DND-41 (cell line): ENCODE measurements at regions not wholly inside any gene's neighbourhood (a gene's known extent, or its start where the extent isn't known, plus 50 kb on each side); places are given as distances from the start of the nearest gene placed in this dataset.
"Not testable (repeated sequence)": the region's sequence is repeated elsewhere in the genome, so short reads cannot be mapped to it uniquely, and the experiment has no call there.

ENCODE experiments used
- ATAC-seq: fragments of 200-7000 bp; cut with Tn5 transposase; 3 replicates; pipeline ENCODE4 v1.9.1; 2021; ENCODE audit warnings: low read depth; ENCODE audit not compliant: insufficient read depth
- DNase-seq: peaks from one replicate; pipeline ENCODE4 v3.0.0-alpha.2; 2020
- H2AFZ ChIP-seq: 2 replicates; pipeline ENCODE4 v1.6.0; 2012; ENCODE audit warnings: low read depth, low read length
- H3K27ac ChIP-seq: 2 replicates; pipeline ENCODE4 v1.5.1; 2012; ENCODE audit warnings: low read length, inconsistent platforms
- H3K27me3 ChIP-seq: fragments of 200-600 bp; sonication (generic); 2 replicates; pipeline ENCODE4 v1.6.0; 2012; ENCODE audit warnings: low read length, mild to moderate bottlenecking, inconsistent platforms; ENCODE audit not compliant: insufficient read depth, poor library complexity
- H3K36me3 ChIP-seq: 2 replicates; pipeline ENCODE4 v1.5.1; 2012; ENCODE audit warnings: low read length, inconsistent platforms; ENCODE audit not compliant: insufficient read depth
- H3K4me1 ChIP-seq: 2 replicates; pipeline ENCODE4 v1.5.1; 2012; ENCODE audit warnings: mild to moderate bottlenecking, low read length; ENCODE audit not compliant: insufficient read depth
- H3K4me2 ChIP-seq: 2 replicates; pipeline ENCODE4 v1.6.0; 2012; ENCODE audit warnings: mild to moderate bottlenecking, moderate library complexity, low read length, inconsistent platforms; ENCODE audit not compliant: insufficient read depth
- H3K4me3 ChIP-seq, 2 experiments: fragments of 200-600 bp in 1 of 2; shearing (Covaris generic) in 1 of 2; 2 replicates each; pipeline ENCODE4 v1.5.1; 2012 to 2016; ENCODE audit warnings: inconsistent platforms in 2 of 2, low read length in 2 of 2, mild to moderate bottlenecking in 2 of 2, low read depth in 1 of 2, moderate library complexity in 1 of 2
- H3K79me2 ChIP-seq: 2 replicates; pipeline ENCODE4 v1.6.0; 2012; ENCODE audit warnings: low read length, inconsistent platforms; ENCODE audit not compliant: insufficient read depth
- H3K9ac ChIP-seq: 2 replicates; pipeline ENCODE4 v1.6.0; 2012; ENCODE audit warnings: low read depth, mild to moderate bottlenecking, inconsistent platforms, low read length, moderate library complexity
- H3K9me3 ChIP-seq: 2 replicates; pipeline ENCODE4 v1.5.1; 2012; ENCODE audit warnings: low read length, moderate library complexity, mild to moderate bottlenecking, inconsistent platforms; ENCODE audit not compliant: insufficient read depth, severe bottlenecking
- H4K20me1 ChIP-seq: 2 replicates; pipeline ENCODE4 v1.6.0; 2012; ENCODE audit warnings: low read length; ENCODE audit not compliant: insufficient read depth
- CTCF ChIP-seq: IDR thresholded peaks from 2 replicates; pipeline ENCODE4 v1.5.1; 2012; ENCODE audit warnings: borderline replicate concordance, low read length, moderate library complexity, mild to moderate bottlenecking; ENCODE audit not compliant: poor library complexity, severe bottlenecking; ENCODE audit errors: extremely low read depth
- EZH2 ChIP-seq: IDR thresholded peaks from 3 replicates; pipeline ENCODE4 v1.6.1; 2012; ENCODE audit warnings: borderline replicate concordance, low read depth, mild to moderate bottlenecking, moderate library complexity, low read length, inconsistent platforms; ENCODE audit not compliant: severe bottlenecking

GRCh38 chr2:220756653-220757052 lies 815.5 kb downstream of the EPHA4 start:
- ATAC-seq, result no peak
- Histone ChIP-seq H3K36me3 (no peaks in the 10 kb centered on the region), H3K9ac (no peak overlapping the region), H3K4me2 (no peak overlapping the region), H3K27me3 (no peaks in the 10 kb centered on the region), H4K20me1 (no peaks in the 10 kb centered on the region), H3K4me3 (no peak overlapping the region), H3K27ac (no peak overlapping the region), H3K9me3 (no peaks in the 10 kb centered on the region), H3K4me1 (no peaks in the 10 kb centered on the region), H2AFZ (no peak overlapping the region), H3K79me2 (no peaks in the 10 kb centered on the region)
- TF ChIP-seq EZH2, result no peak
- no peak for TF ChIP-seq CTCF
- no peak for DNase-seq

GRCh38 chr2:220758376-220758775 lies 813.7 kb downstream of the EPHA4 start:
- ATAC-seq, H3K79me2 ChIP-seq, H3K4me2 ChIP-seq, H3K4me1 ChIP-seq, H3K9ac ChIP-seq, H3K27me3 ChIP-seq, H3K4me3 ChIP-seq, DNase-seq, H2AFZ ChIP-seq, H3K36me3 ChIP-seq, H4K20me1 ChIP-seq, H3K27ac ChIP-seq, H3K9me3 ChIP-seq: not testable (repeated sequence)

GRCh38 chr2:220764171-220764570 lies 807.9 kb downstream of the EPHA4 start:
- DNase-seq, result no peak
- Histone ChIP-seq H3K9me3 (no peaks in the 10 kb centered on the region), H2AFZ (no peak overlapping the region), H3K27ac (no peak overlapping the region), H3K4me1 (no peaks in the 10 kb centered on the region), H3K9ac (no peak overlapping the region), H3K36me3 (no peaks in the 10 kb centered on the region), H4K20me1 (no peaks in the 10 kb centered on the region), H3K4me2 (no peak overlapping the region), H3K27me3 (no peaks in the 10 kb centered on the region), H3K4me3 (no peak overlapping the region), H3K79me2 (no peaks in the 10 kb centered on the region)
- ATAC-seq, result no peak
- TF ChIP-seq EZH2 (no peak), CTCF (no peak)

- TF ChIP-seq EZH2 (no peak), CTCF (no peak)
- no peak overlapping the region for H3K4me3 ChIP-seq
- no peak overlapping the region for H3K9ac ChIP-seq
- no peaks in the 10 kb centered on the region for H3K4me1 ChIP-seq
- no peak for DNase-seq
- no peaks in the 10 kb centered on the region for H3K79me2 ChIP-seq
- no peaks in the 10 kb centered on the region for H3K27me3 ChIP-seq
- no peaks in the 10 kb centered on the region for H4K20me1 ChIP-seq
- ATAC-seq, result no peak
- no peaks in the 10 kb centered on the region for H3K9me3 ChIP-seq
- no peaks in the 10 kb centered on the region for H3K36me3 ChIP-seq
- H3K27ac ChIP-seq, result no peak overlapping the region
- H3K4me2 ChIP-seq, result no peak overlapping the region
- H2AFZ ChIP-seq, result no peak overlapping the region
Measured at GRCh38 chr2:220767591-220768255, 804.4 kb downstream of the EPHA4 start.
